GM19372 (cell line): ENCODE measurements at regions not wholly inside any gene's neighbourhood (a gene's known extent, or its start where the extent isn't known, plus 50 kb on each side); places are given as distances from the start of the nearest gene placed in this dataset.
"Not testable (repeated sequence)": the region's sequence is repeated elsewhere in the genome, so short reads cannot be mapped to it uniquely, and the experiment has no call there.

Source experiments
- ATAC-seq: cut with Tn5 transposase; IDR thresholded peaks from one replicate; pipeline ENCODE4 v1.9.1; 2021; ENCODE audit warnings: mild to moderate bottlenecking, low read depth, moderate library complexity; ENCODE audit not compliant: unreplicated experiment

- no peak for ATAC-seq
These were observed 50.8 kb upstream of the CPOX start for GRCh38 chr3:98644168-98644567.

GRCh38 chr3:98645039-98645438 is 51.6 kb upstream of the CPOX start:
- peak; percentile 63 for ATAC-seq

GRCh38 chr3:98646680-98647079 is 53.3 kb upstream of the CPOX start:
- ATAC-seq: no peak

GRCh38 chr3:98647197-98647596 is 53.8 kb upstream of the CPOX start:
- no peak for ATAC-seq

GRCh38 chr3:98650971-98651779 is 57.8 kb upstream of the CPOX start:
- no peak for ATAC-seq

GRCh38 chr3:98651780-98652077 is 58.3 kb upstream of the CPOX start:
- no peak for ATAC-seq

- no peak for ATAC-seq
These were observed 62.3 kb upstream of the CPOX start for GRCh38 chr3:98655666-98656065.

- ATAC-seq: peak; percentile 95
These were observed 64.0 kb upstream of the CPOX start for GRCh38 chr3:98657457-98657856.

- ATAC-seq: no peak
These were observed 69.3 kb upstream of the CPOX start for GRCh38 chr3:98662699-98663098.

GRCh38 chr3:98670020-98670419 is 76.6 kb upstream of the CPOX start:
- no peak for ATAC-seq

- no peak for ATAC-seq
These were observed 83.2 kb upstream of the ST3GAL6 start for GRCh38 chr3:98679986-98680385.

- no peak for ATAC-seq
These were observed 82.4 kb upstream of the ST3GAL6 start for GRCh38 chr3:98680723-98681122.

- ATAC-seq: no peak
These were observed 81.7 kb upstream of the ST3GAL6 start for GRCh38 chr3:98681486-98681885.

- not testable (repeated sequence) for ATAC-seq
These were observed 80.7 kb upstream of the ST3GAL6 start for GRCh38 chr3:98682391-98682790.

GRCh38 chr3:98688363-98688762 is 74.8 kb upstream of the ST3GAL6 start:
- no peak for ATAC-seq

- no peak for ATAC-seq
These were observed 72.3 kb upstream of the ST3GAL6 start for GRCh38 chr3:98690876-98691275.

- ATAC-seq: no peak
These were observed 71.2 kb upstream of the ST3GAL6 start for GRCh38 chr3:98691897-98692296.

- no peak for ATAC-seq
These were observed 70.2 kb upstream of the ST3GAL6 start for GRCh38 chr3:98692787-98693473.

- no peak for ATAC-seq
These were observed 67.3 kb upstream of the ST3GAL6 start for GRCh38 chr3:98695796-98696195.

GRCh38 chr3:98696296-98696695 is 66.8 kb upstream of the ST3GAL6 start:
- ATAC-seq: not testable (repeated sequence)

GRCh38 chr3:98697225-98697624 is 65.9 kb upstream of the ST3GAL6 start:
- no peak for ATAC-seq

- ATAC-seq: no peak
These were observed 64.0 kb upstream of the ST3GAL6 start for GRCh38 chr3:98699132-98699531.
